NCI-H187 (cell line): ENCODE measurements at regions not wholly inside any gene's neighbourhood (a gene's known extent, or its start where the extent isn't known, plus 50 kb on each side); places are given as distances from the start of the nearest gene placed in this dataset.

Experiments used
- DNase-seq, 2 experiments: peaks; one replicate each; lab custom pipeline; 2025; lab: John Stamatoyannopoulos, UW

- DNase-seq, result no peak
These were observed 511.1 kb downstream of the OTOL1 start for GRCh38 chr3:162007722-162008121.

- DNase-seq, result no peak
These were observed 516.0 kb downstream of the OTOL1 start for GRCh38 chr3:162012633-162013032.

- no peak for DNase-seq
These were observed 517.7 kb downstream of the OTOL1 start for GRCh38 chr3:162014284-162014683.

- no peak for DNase-seq
These were observed 519.2 kb downstream of the OTOL1 start for GRCh38 chr3:162015856-162016255.

GRCh38 chr3:162019817-162020216 lies 523.2 kb downstream of the OTOL1 start:
- no peak for DNase-seq

GRCh38 chr3:162021206-162021605 lies 524.6 kb downstream of the OTOL1 start:
- DNase-seq, result no peak

GRCh38 chr3:162022911-162023310 lies 526.3 kb downstream of the OTOL1 start:
- DNase-seq, result no peak

- no peak for DNase-seq
These were observed 533.1 kb downstream of the OTOL1 start for GRCh38 chr3:162029736-162030135.

GRCh38 chr3:162034368-162034767 lies 537.8 kb downstream of the OTOL1 start:
- DNase-seq, result no peak

- no peak for DNase-seq
These were observed 545.0 kb downstream of the OTOL1 start for GRCh38 chr3:162041622-162042021.

- no peak for DNase-seq
These were observed 556.0 kb downstream of the OTOL1 start for GRCh38 chr3:162052636-162053035.

GRCh38 chr3:162072656-162073164 lies 576.1 kb downstream of the OTOL1 start:
- DNase-seq, result no peak

GRCh38 chr3:162073422-162073975 lies 576.9 kb downstream of the OTOL1 start:
- no peak for DNase-seq

GRCh38 chr3:162077108-162077507 lies 580.5 kb downstream of the OTOL1 start:
- no peak for DNase-seq

GRCh38 chr3:162082516-162082915 lies 585.9 kb downstream of the OTOL1 start:
- DNase-seq, result no peak

- DNase-seq, result no peak
These were observed 590.8 kb downstream of the OTOL1 start for GRCh38 chr3:162087361-162087760.

GRCh38 chr3:162092751-162093150 lies 596.1 kb downstream of the OTOL1 start:
- no peak for DNase-seq

GRCh38 chr3:162094301-162094700 lies 597.7 kb downstream of the OTOL1 start:
- no peak for DNase-seq

- no peak for DNase-seq
These were observed 600.3 kb downstream of the OTOL1 start for GRCh38 chr3:162096874-162097273.

- no peak for DNase-seq
These were observed 607.2 kb downstream of the OTOL1 start for GRCh38 chr3:162103808-162104207.

GRCh38 chr3:162111861-162112260 lies 615.3 kb downstream of the OTOL1 start:
- DNase-seq, result no peak

- DNase-seq, result no peak
These were observed 616.1 kb downstream of the OTOL1 start for GRCh38 chr3:162112719-162113118.

- DNase-seq, result no peak
These were observed 621.4 kb downstream of the OTOL1 start for GRCh38 chr3:162117961-162118360.

- no peak for DNase-seq
These were observed 623.0 kb downstream of the OTOL1 start for GRCh38 chr3:162119651-162120050.
